ENCODE measurements at regions not wholly inside any gene's neighbourhood (a gene's known extent, or its start where the extent isn't known, plus 50 kb on each side); places are given as distances from the start of the nearest gene placed in this dataset.
"Not testable (repeated sequence)": the region's sequence is repeated elsewhere in the genome, so short reads cannot be mapped to it uniquely, and the experiment has no call there.

DNA sequence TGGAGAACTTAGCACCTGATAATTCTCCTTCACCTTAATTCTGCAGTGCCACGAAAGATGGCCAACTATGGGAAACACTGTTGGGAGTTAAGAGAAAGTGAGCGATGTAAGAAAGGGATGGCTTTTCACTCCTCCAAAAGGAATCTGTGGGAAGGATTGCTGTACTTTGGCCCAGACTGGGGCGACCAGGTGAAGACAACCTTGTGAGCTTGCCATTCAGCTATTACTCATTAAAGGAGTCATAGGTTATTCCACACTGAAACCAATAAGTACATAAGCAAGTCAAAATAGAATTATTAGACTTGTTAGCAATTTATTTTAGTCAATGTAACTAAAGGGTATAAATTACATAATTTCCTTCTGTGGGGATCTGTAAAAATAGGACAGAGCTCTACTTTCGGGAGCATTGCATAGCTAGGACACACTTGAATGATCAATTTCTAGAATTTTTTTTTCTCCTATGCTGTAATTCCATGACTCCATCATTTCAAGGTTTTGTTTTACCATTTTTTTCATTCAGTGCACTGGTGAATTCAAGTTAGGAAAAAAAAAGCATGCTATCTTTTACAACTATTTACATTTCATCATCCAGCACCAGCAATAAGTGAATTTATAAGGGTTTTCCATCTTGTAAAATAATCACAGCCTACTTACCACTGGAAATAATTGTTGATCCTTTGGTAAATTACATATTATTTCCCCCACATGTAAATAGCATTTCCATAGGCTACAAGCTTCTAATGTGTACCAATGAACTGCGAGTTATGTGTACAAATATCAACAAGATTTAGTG is 231.7 kb downstream of the SIM1 start:
- peaks cover 25 to 36% of the 10 kb centered on the region in 2 donors for H3K4me1 ChIP-seq (replicated peaks in 1 of 2)

GRCh38 chr6:100230953-100231316 is 233.8 kb downstream of the SIM1 start:
- WGBS, 10 experiments, result 0 to 100% (median 50%) methylated on average over 1 of the region's 1 CpG; no CpG with 5 or more reads in 3 of the 10 experiments
- Histone ChIP-seq H3K4me1 (replicated peaks in 1 of 2) (peaks cover 25 to 33% of the 10 kb centered on the region in 2 donors), H3K27ac (no peak overlapping the region), H3K4me3 (no peak overlapping the region)
- in situ Hi-C loops (cut with MboI; ENCODE audit: low pct_unique_long_range_greater_than_20kb in 2 of 9, low sequenced_read_pairs in 9 of 9, unreplicated experiment in 9 of 9), result no loop called here
- peak in 3 of 8 experiments; percentile 66 to 72 (median 72) for ATAC-seq (replicated peaks in 6 of 8)

More for the DNA sequence above, 231.7 kb downstream of the SIM1 start:
- H3K27ac ChIP-seq, result no peak overlapping the region
- H3K4me3 ChIP-seq, result no peak overlapping the region
- 90 to 100% (median 98%) methylated on average over 1 to 5 of the region's 5 CpGs for WGBS, 10 experiments
- in situ Hi-C loops (cut with MboI; ENCODE audit: low pct_unique_long_range_greater_than_20kb in 2 of 9, low sequenced_read_pairs in 9 of 9, unreplicated experiment in 9 of 9), result no loop called here
- no peak for ATAC-seq (replicated peaks in 6 of 8)

DNA sequence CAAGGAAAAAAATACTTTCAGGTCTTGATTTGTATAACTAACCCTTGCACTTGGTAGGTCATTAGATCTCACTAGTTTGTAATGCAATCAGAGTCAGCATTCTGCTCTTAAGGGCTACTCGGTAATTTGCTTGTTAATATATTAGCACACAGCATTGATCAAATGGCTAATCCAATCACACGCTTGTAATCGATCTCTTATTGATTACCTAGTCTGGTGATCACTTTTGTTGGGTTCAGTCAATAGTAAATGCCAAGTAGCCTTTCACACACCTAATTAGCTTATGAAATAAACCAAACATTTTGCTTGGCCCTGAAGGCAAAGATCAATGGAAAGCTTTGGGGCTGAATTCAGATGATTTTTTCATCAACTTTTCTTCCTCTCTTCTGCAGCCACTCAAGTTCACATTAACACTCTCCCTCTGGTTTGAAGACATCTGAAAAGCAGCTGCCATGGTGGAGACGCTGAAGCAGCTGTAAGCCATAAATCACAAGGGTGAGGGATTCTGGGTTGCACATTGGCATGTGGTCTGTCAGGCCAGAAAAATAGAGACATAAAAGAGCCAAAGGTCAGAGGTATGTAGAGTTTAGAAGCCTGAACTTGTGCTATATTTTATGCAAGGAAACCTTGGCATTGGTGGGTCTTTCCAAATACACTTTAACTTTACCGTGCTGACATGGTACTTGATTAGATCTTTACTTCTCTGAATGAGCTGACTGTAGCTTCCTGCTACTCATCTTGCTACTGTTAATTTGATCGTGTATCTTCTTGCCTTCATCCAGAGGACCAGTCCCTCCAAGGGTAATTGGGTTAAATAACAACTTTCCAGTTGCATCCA is 234.4 kb downstream of the SIM1 start:
- in situ Hi-C loops (cut with MboI; ENCODE audit: low pct_unique_long_range_greater_than_20kb in 2 of 9, low sequenced_read_pairs in 9 of 9, unreplicated experiment in 9 of 9), result no loop called here
- H3K27ac ChIP-seq, result no peak overlapping the region
- no peak overlapping the region for H3K4me3 ChIP-seq
- peaks cover 25 to 33% of the 10 kb centered on the region in 2 donors for H3K4me1 ChIP-seq (replicated peaks in 1 of 2)
- 0 to 90% (median 46%) methylated on average over 1 to 5 of the region's 6 CpGs; no CpG with 5 or more reads in 1 of the 10 experiments for WGBS, 10 experiments
- ATAC-seq (replicated peaks in 6 of 8), result peak in 3 of 8 experiments; percentile 9 to 68 (median 21)

- Histone ChIP-seq H3K4me1 (replicated peaks in 1 of 2) (peaks cover 25 to 29% of the 10 kb centered on the region in 2 donors), H3K27ac (no peak overlapping the region), H3K4me3 (no peak overlapping the region)
- no peak for ATAC-seq (replicated peaks in 6 of 8)
- WGBS, 10 experiments, result 57 to 95% (median 71%) methylated on average over 2 to 5 of the region's 5 CpGs
- in situ Hi-C loops (cut with MboI; ENCODE audit: low pct_unique_long_range_greater_than_20kb in 2 of 9, low sequenced_read_pairs in 9 of 9, unreplicated experiment in 9 of 9), result no loop called here
These were observed 235.2 kb downstream of the SIM1 start for GRCh38 chr6:100229512-100229911.

DNA sequence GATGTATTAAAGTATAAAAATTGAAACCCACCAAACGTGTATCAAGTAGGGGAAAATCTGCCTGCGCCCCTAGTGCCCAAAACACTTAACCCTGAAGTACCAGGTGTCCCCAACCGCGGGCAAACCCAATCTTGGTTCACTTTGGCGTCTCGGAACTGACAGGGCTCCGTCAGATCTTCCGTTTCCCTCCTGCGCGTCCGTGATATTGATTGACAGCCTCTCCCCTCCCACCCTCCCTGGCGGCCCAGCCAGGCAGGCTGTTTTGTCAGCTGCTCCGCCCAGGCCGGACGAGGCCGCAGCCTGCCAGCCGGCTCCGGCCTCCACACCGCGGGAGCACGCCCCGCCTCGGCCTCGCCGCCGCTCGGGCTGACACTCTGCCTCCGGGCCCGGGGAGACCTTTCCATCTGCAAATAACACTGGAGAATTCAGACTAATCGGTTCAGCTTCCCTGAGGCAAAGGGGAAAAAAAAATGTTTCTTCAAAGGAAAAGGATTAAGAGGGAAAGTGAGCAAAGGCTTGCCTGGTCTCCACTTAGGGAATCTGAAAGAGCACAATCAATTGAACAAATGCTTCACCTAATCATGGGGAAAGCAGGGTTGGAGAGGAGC is 234.9 kb upstream of the MCHR2 start:
- peaks cover 25 to 29% of the 10 kb centered on the region in 2 donors for H3K4me1 ChIP-seq (replicated peaks in 1 of 2)
- peak overlapping the region; percentile 2 to 17 for H3K27ac ChIP-seq
- peak overlapping the region; percentile 0 to 26 (median 14) for H3K4me3 ChIP-seq
- in situ Hi-C loops (cut with MboI; ENCODE audit: low pct_unique_long_range_greater_than_20kb in 2 of 9, low sequenced_read_pairs in 9 of 9, unreplicated experiment in 9 of 9), result no loop called here
- WGBS, 10 experiments, result 0 to 49% (median 17%) methylated on average over 1 to 12 of the region's 30 CpGs; no CpG with 5 or more reads in 2 of the 10 experiments
- ATAC-seq (replicated peaks in 6 of 8), result peak; percentile 76 to 100 (median 98)

DNA sequence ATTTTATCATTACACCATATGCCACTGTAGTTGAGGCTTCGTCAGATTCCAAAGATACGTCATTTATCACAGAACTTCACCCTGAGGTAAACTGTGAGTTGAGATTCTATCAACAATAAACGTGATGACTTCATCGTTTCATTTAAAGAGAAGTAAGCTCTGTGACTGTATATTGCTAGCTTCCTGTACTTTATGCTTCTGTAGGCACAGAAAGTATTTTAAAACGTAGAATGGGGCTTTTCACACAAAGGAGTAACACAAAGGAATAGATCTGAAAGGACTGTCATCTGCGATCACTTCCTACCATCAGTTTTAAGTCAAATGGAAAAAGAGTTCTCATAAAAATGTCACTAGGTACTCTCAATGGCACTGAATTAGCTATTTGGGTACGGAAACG is 234.4 kb upstream of the MCHR2 start:
- in situ Hi-C loops (cut with MboI; ENCODE audit: low pct_unique_long_range_greater_than_20kb in 2 of 9, low sequenced_read_pairs in 9 of 9, unreplicated experiment in 9 of 9), result no loop called here
- peak overlapping the region in 3 of 5 donors; percentile 14 to 26 (median 22) for H3K4me3 ChIP-seq
- no peak for ATAC-seq (replicated peaks in 6 of 8)
- WGBS, 10 experiments, result 10 to 88% (median 54%) methylated on average over 3 to 8 of the region's 8 CpGs
- H3K27ac ChIP-seq, result no peak overlapping the region
- H3K4me1 ChIP-seq (replicated peaks in 1 of 2), result peaks cover 25 to 29% of the 10 kb centered on the region in 2 donors

DNA sequence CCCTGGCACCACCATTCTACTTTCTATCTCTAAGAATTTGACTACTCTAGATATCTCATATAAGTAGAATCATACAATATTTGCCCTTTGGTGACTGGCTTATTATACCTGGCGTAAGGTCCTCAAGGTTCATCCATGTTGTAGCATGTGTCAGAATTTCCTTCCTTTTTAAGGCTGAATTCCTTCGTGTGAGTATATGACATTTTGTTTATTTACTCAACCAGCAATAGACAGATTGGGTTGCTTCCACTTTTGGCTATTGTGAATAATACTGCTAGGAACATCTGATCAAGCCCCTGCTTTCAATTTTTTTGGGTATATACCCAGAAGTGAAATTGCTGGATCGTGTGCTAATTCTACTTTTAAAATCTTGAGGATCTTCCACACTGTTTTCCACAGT is 232.8 kb upstream of the MCHR2 start:
- in situ Hi-C loops (cut with MboI; ENCODE audit: low pct_unique_long_range_greater_than_20kb in 2 of 9, low sequenced_read_pairs in 9 of 9, unreplicated experiment in 9 of 9), result no loop called here
- Histone ChIP-seq H3K4me3 (no peak overlapping the region), H3K4me1 (replicated peaks in 1 of 2) (peaks cover 25 to 29% of the 10 kb centered on the region in 2 donors), H3K27ac (no peak overlapping the region)
- no peak for ATAC-seq (replicated peaks in 6 of 8)
- WGBS, 10 experiments, result 43 to 100% (median 67%) methylated on average over 1 to 3 of the region's 3 CpGs; no CpG with 5 or more reads in 2 of the 10 experiments

GRCh38 chr6:100223952-100224351 is 229.9 kb upstream of the MCHR2 start:
- H3K27ac ChIP-seq; ATAC-seq (replicated peaks in 6 of 8); H3K4me1 ChIP-seq (replicated peaks in 1 of 2); in situ Hi-C loops (cut with MboI; ENCODE audit: low pct_unique_long_range_greater_than_20kb in 2 of 9, low sequenced_read_pairs in 9 of 9, unreplicated experiment in 9 of 9); H3K4me3 ChIP-seq: not testable (repeated sequence)
- WGBS, 10 experiments, result 0 to 89% (median 67%) methylated on average over 1 of the region's 1 CpG; no CpG with 5 or more reads in 5 of the 10 experiments

DNA sequence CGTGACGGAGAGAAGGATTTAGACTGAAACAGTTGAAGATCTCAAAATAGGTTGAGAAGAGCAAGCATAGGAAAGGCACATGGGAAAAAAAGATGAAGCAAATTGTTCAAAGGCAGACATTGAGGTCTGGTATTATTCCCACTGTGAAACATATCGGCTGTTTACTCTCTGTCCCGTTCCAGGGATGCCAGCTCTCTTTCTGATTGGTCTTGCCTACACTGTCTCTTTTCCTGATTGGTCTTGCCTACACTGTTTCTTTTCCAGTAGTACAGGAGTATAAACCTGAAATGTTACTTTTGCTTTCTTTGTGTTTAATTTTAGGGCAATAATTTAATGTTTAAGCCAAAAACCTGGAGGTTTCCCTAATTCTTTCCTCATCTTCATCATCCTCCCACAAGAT is 226.5 kb upstream of the MCHR2 start:
- Histone ChIP-seq H3K27ac (no peak overlapping the region), H3K4me1 (replicated peaks in 1 of 2) (peaks cover 0 to 5% of the 10 kb centered on the region in 2 donors), H3K4me3 (no peak overlapping the region)
- 74 to 100% (median 94%) methylated on average over 2 to 4 of the region's 4 CpGs; no CpG with 5 or more reads in 2 of the 10 experiments for WGBS, 10 experiments
- no peak for ATAC-seq (replicated peaks in 6 of 8)
- in situ Hi-C loops (cut with MboI; ENCODE audit: low pct_unique_long_range_greater_than_20kb in 2 of 9, low sequenced_read_pairs in 9 of 9, unreplicated experiment in 9 of 9), result no loop called here

- Histone ChIP-seq H3K27ac (no peak overlapping the region), H3K4me1 (replicated peaks in 1 of 2) (peaks cover 0 to 5% of the 10 kb centered on the region in 2 donors), H3K4me3 (no peak overlapping the region)
- in situ Hi-C loops (cut with MboI; ENCODE audit: low pct_unique_long_range_greater_than_20kb in 2 of 9, low sequenced_read_pairs in 9 of 9, unreplicated experiment in 9 of 9), result no loop called here
- peak in 4 of 8 experiments; percentile 36 to 94 (median 80) for ATAC-seq (replicated peaks in 6 of 8)
- 0 to 77% (median 44%) methylated on average over 1 to 2 of the region's 2 CpGs; no CpG with 5 or more reads in 1 of the 10 experiments for WGBS, 10 experiments
These were observed 223.4 kb upstream of the MCHR2 start for GRCh38 chr6:100217225-100218012.

- ATAC-seq (replicated peaks in 6 of 8), result no peak
- H3K27ac ChIP-seq, result no peak overlapping the region
- in situ Hi-C loops (cut with MboI; ENCODE audit: low pct_unique_long_range_greater_than_20kb in 2 of 9, low sequenced_read_pairs in 9 of 9, unreplicated experiment in 9 of 9), result no loop called here
- H3K4me3 ChIP-seq, result no peak overlapping the region
- peaks cover 0 to 5% of the 10 kb centered on the region in 2 donors for H3K4me1 ChIP-seq (replicated peaks in 1 of 2)
These were observed 222.7 kb upstream of the MCHR2 start for GRCh38 chr6:100216760-100217159.

DNA sequence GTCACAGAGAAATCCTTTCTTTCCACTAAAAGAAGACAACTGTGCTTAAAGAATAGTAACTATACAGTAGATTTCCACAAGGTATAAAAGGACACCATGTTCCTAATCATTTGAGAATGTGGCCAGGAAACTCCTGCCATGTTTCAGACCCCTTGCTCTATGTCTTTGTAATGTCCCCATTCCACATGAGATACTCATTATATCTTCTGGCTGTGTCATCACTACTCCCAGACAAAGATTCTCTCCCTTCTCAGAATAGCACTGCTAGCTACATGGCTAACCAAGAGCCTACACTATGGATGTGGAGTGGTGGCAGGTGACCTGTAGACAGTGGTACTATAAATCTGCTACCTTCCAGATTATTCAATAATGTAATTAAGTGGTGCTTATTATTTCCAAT is 218.1 kb upstream of the MCHR2 start:
- Histone ChIP-seq H3K4me3 (no peak overlapping the region), H3K4me1 (replicated peaks in 1 of 2) (peaks cover 16 to 18% of the 10 kb centered on the region in 2 donors), H3K27ac (no peak overlapping the region)
- in situ Hi-C loops (cut with MboI; ENCODE audit: low pct_unique_long_range_greater_than_20kb in 2 of 9, low sequenced_read_pairs in 9 of 9, unreplicated experiment in 9 of 9), result no loop called here
- ATAC-seq (replicated peaks in 6 of 8), result no peak
